ENCODE measurements at regions not wholly inside any gene's neighbourhood (a gene's known extent, or its start where the extent isn't known, plus 50 kb on each side); places are given as distances from the start of the nearest gene placed in this dataset.

GRCh38 chr10:33099748-33100147, 141.7 kb upstream of the ITGB1 start:
- Mint-ChIP-seq H3K4me1 (peaks cover 20% of the 10 kb centered on the region), H3K4me3 (no peak overlapping the region), H3K36me3 (peaks cover 46% of the 10 kb centered on the region), H3K9me3 (peaks cover 52% of the 10 kb centered on the region), H3K27ac (no peak overlapping the region), H3K27me3 (ENCODE audit: low read depth) (peaks cover 3% of the 10 kb centered on the region)
- POLR2A ChIA-PET = no interaction called here
- CTCF ChIA-PET = interaction anchor here (3.4 kb wide), 1 partner anchor 17 kb away, joined by 14 read pairs; no protein-coding TSS in a partner anchor
- DNase-seq (ENCODE audit: low spot score) = no peak
- no peak for ATAC-seq
- TF ChIP-seq OVOL2 (CRISPR knock-in tag; IDR thresholded peaks at IDR 0.05; ENCODE audit: borderline replicate concordance) (no peak), NFYB (CRISPR knock-in tag; conservative IDR thresholded peaks at IDR 0.05; ENCODE audit: low read depth) (no peak)

GRCh38 chr10:33098951-33099663, 141.1 kb upstream of the ITGB1 start:
- H3K36me3 Mint-ChIP-seq = peaks cover 49% of the 10 kb centered on the region
- DNase-seq (ENCODE audit: low spot score) (no peak), ATAC-seq (no peak)
- no peak overlapping the region for H3K4me3 Mint-ChIP-seq
- CTCF ChIA-PET = no interaction called here
- H3K27me3 Mint-ChIP-seq (ENCODE audit: low read depth) = peaks cover 4% of the 10 kb centered on the region
- peaks cover 54% of the 10 kb centered on the region for H3K9me3 Mint-ChIP-seq
- POLR2A ChIA-PET = no interaction called here
- H3K4me1 Mint-ChIP-seq = peaks cover 20% of the 10 kb centered on the region
- H3K27ac Mint-ChIP-seq = no peak overlapping the region
- no peak for TF ChIP-seq FOXJ3 (CRISPR knock-in tag; IDR thresholded peaks at IDR 0.05; ENCODE audit: borderline replicate concordance)
- TF ChIP-seq NFE2L1 (CRISPR knock-in tag; IDR thresholded peaks at IDR 0.05) = no peak
- no peak for TF ChIP-seq PRDM15 (CRISPR knock-in tag; IDR thresholded peaks at IDR 0.05)
- no peak for TF ChIP-seq NR2C2 (CRISPR knock-in tag; IDR thresholded peaks at IDR 0.05)
- no peak for TF ChIP-seq ATF3 (CRISPR knock-in tag; conservative IDR thresholded peaks at IDR 0.05)
- TF ChIP-seq AFF4 (CRISPR knock-in tag; IDR thresholded peaks at IDR 0.05; ENCODE audit: borderline replicate concordance) = no peak
- no peak for TF ChIP-seq JUN (CRISPR knock-in tag; IDR thresholded peaks at IDR 0.05)
- TF ChIP-seq CTCF (IDR thresholded peaks at IDR 0.05) = no peak
- TF ChIP-seq HMGA2 (CRISPR knock-in tag; IDR thresholded peaks at IDR 0.05) = no peak
- TF ChIP-seq SOX15 (CRISPR knock-in tag; IDR thresholded peaks at IDR 0.05) = no peak
- no peak for TF ChIP-seq ZNF425 (CRISPR knock-in tag; conservative IDR thresholded peaks at IDR 0.05)
- TF ChIP-seq ZMAT4 (CRISPR knock-in tag; IDR thresholded peaks at IDR 0.05) = no peak
- no peak for TF ChIP-seq ZBTB21 (CRISPR knock-in tag; IDR thresholded peaks at IDR 0.05; ENCODE audit: borderline replicate concordance)
- no peak for TF ChIP-seq SMAD4 (CRISPR knock-in tag; IDR thresholded peaks at IDR 0.05)
- no peak for TF ChIP-seq ZNF121 (CRISPR knock-in tag; IDR thresholded peaks at IDR 0.05)
- TF ChIP-seq RORB (CRISPR knock-in tag; IDR thresholded peaks at IDR 0.05) = no peak
- no peak for TF ChIP-seq HMGXB4 (CRISPR knock-in tag; IDR thresholded peaks at IDR 0.05)
- no peak for TF ChIP-seq IRF2 (CRISPR knock-in tag; IDR thresholded peaks at IDR 0.05; ENCODE audit: borderline replicate concordance, low read depth)

Measured in WTC11 (cell line).